Esophagus muscularis mucosa (tissue), 3 donors: ENCODE measurements at regions not wholly inside any gene's neighbourhood (a gene's known extent, or its start where the extent isn't known, plus 50 kb on each side); places are given as distances from the start of the nearest gene placed in this dataset.

Experiments used
- EP300 ChIP-seq: sonication (generic); formaldehyde crosslinking; IDR thresholded peaks from one replicate; pipeline ENCODE4 v1.6.1; 2017; ENCODE audit warnings: antibody characterized with exemption
- TF ChIP-seq, protein P1 (sequence below), 3 experiments: fragments of 200-600 bp in 2 of 3; fragments of 450-650 bp in 1 of 3; sonication (generic) in 2 of 3; IDR thresholded peaks; one replicate each; pipeline ENCODE4 v1.5.1; 2017 to 2019; ENCODE audit warnings: antibody characterized with exemption in 3 of 3, mild to moderate bottlenecking in 2 of 3, moderate library complexity in 1 of 3

GRCh38 chr1:221394011-221394544, 347.8 kb downstream of the DUSP10 start:
- no peak for TF ChIP-seq EP300
- TF ChIP-seq, protein P1, sequence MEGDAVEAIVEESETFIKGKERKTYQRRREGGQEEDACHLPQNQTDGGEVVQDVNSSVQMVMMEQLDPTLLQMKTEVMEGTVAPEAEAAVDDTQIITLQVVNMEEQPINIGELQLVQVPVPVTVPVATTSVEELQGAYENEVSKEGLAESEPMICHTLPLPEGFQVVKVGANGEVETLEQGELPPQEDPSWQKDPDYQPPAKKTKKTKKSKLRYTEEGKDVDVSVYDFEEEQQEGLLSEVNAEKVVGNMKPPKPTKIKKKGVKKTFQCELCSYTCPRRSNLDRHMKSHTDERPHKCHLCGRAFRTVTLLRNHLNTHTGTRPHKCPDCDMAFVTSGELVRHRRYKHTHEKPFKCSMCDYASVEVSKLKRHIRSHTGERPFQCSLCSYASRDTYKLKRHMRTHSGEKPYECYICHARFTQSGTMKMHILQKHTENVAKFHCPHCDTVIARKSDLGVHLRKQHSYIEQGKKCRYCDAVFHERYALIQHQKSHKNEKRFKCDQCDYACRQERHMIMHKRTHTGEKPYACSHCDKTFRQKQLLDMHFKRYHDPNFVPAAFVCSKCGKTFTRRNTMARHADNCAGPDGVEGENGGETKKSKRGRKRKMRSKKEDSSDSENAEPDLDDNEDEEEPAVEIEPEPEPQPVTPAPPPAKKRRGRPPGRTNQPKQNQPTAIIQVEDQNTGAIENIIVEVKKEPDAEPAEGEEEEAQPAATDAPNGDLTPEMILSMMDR (IDR thresholded peaks at IDR 0.05) = no peak
